Transverse colon (tissue), 4 donors: ENCODE measurements at regions not wholly inside any gene's neighbourhood (a gene's known extent, or its start where the extent isn't known, plus 50 kb on each side); places are given as distances from the start of the nearest gene placed in this dataset.

Experiments
- EP300 ChIP-seq: sonication (generic); formaldehyde crosslinking; IDR thresholded peaks from one replicate; pipeline ENCODE4 v1.6.1; 2017; ENCODE audit warnings: antibody characterized with exemption, low read depth
- POLR2AphosphoS5 ChIP-seq, 3 donors: sonication (generic); formaldehyde crosslinking; IDR thresholded peaks; one replicate each; pipeline ENCODE4 v1.6.1; 2016; ENCODE audit warnings: antibody characterized with exemption in 3 of 3
- TF ChIP-seq, protein P1 (sequence below), 5 experiments: fragments of 200-600 bp in 3 of 5; fragments of 450-650 bp in 2 of 5; sonication (generic) in 3 of 5; IDR thresholded peaks; 1 replicate in 2 of 5; 2 replicates in 3 of 5; pipeline ENCODE4 v1.5.1; 2016 to 2017; ENCODE audit warnings: antibody characterized with exemption in 5 of 5, inconsistent platforms in 3 of 5, mild to moderate bottlenecking in 2 of 5, moderate library complexity in 1 of 5

DNA sequence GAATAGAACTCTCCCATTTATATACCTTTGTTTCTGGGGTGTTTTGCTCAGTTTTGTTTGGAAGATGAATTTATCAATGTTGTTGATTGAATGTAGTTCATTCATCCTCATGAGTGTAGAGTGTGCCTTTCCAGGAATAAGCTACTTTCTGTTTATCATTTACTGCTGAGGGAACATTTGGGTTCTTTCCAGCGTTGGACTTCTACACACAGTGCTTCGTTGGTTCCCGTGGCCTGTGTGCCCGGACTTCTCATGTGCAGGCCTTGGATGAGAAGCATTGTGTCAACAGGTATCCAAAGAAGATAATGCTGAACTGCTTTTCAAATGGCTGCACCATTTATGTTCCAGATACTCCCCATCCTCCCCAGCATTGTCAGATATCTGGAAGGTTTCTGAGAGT lies 107.6 kb upstream of the TNS3 start:
- TF ChIP-seq, protein P1, sequence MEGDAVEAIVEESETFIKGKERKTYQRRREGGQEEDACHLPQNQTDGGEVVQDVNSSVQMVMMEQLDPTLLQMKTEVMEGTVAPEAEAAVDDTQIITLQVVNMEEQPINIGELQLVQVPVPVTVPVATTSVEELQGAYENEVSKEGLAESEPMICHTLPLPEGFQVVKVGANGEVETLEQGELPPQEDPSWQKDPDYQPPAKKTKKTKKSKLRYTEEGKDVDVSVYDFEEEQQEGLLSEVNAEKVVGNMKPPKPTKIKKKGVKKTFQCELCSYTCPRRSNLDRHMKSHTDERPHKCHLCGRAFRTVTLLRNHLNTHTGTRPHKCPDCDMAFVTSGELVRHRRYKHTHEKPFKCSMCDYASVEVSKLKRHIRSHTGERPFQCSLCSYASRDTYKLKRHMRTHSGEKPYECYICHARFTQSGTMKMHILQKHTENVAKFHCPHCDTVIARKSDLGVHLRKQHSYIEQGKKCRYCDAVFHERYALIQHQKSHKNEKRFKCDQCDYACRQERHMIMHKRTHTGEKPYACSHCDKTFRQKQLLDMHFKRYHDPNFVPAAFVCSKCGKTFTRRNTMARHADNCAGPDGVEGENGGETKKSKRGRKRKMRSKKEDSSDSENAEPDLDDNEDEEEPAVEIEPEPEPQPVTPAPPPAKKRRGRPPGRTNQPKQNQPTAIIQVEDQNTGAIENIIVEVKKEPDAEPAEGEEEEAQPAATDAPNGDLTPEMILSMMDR (IDR thresholded peaks at IDR 0.05) = no peak
- TF ChIP-seq POLR2AphosphoS5 (IDR thresholded peaks at IDR 0.05) (no peak), EP300 (no peak)
